Mucosa of rectum (tissue), 2 donors: ENCODE measurements at regions not wholly inside any gene's neighbourhood (a gene's known extent, or its start where the extent isn't known, plus 50 kb on each side); places are given as distances from the start of the nearest gene placed in this dataset.

Source experiments
- H3K27ac ChIP-seq, 2 donors: one replicate each; pipeline ENCODE4 v1.7.0; 2013; ENCODE audit warnings: inconsistent platforms in 2 of 2, low read depth in 2 of 2, low read length in 2 of 2
- H3K27me3 ChIP-seq, 2 donors: one replicate each; pipeline ENCODE4 v1.7.0; 2013; ENCODE audit warnings: low read length in 2 of 2; ENCODE audit not compliant: control insufficient read depth in 2 of 2, insufficient read depth in 2 of 2
- H3K36me3 ChIP-seq, 2 donors: one replicate each; pipeline ENCODE4 v1.7.0; 2013; ENCODE audit warnings: low read length in 2 of 2; ENCODE audit not compliant: control insufficient read depth in 2 of 2, insufficient read depth in 2 of 2
- H3K4me1 ChIP-seq, 2 donors: one replicate each; pipeline ENCODE4 v1.7.0; 2013; ENCODE audit warnings: low read length in 2 of 2, mild to moderate bottlenecking in 1 of 2; ENCODE audit not compliant: control insufficient read depth in 2 of 2, insufficient read depth in 2 of 2
- H3K4me3 ChIP-seq, 2 donors: one replicate each; pipeline ENCODE4 v1.7.0; 2013; ENCODE audit warnings: low read length in 2 of 2
- H3K9ac ChIP-seq, 2 donors: one replicate each; pipeline ENCODE4 v1.7.0; 2013; ENCODE audit warnings: low read length in 2 of 2, low read depth in 1 of 2, mild to moderate bottlenecking in 1 of 2
- H3K9me3 ChIP-seq, 2 donors: one replicate each; pipeline ENCODE4 v1.7.0; 2013; ENCODE audit warnings: low read length in 2 of 2; ENCODE audit not compliant: control insufficient read depth in 2 of 2
- donor health status: healthy.
- donor health status: Normal muscosa, but diverticular disease.

DNA sequence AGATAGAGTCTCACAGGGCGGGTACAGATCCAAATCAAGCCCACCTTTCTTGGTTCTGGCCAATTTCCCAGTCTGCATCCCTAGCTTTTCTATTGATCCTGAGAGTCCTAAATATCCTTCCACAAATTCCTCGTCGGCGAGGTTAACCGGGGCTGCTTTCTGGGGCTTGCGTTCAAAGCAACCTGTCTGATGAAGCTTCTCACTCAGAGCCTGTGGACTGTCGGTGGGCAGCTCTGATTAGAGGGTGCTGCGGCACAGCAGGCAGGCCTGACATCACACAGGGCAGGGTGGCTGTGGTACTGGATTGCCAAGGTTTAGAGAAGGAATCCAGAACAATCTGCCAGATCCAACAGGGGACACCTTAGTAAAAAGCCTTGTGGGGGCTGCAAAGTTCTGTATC lies 338.0 kb upstream of the ZMIZ1 start:
- H3K36me3 ChIP-seq = no peaks in the 10 kb centered on the region
- no peak overlapping the region for H3K9ac ChIP-seq
- no peaks in the 10 kb centered on the region for H3K27me3 ChIP-seq
- H3K4me1 ChIP-seq = no peaks in the 10 kb centered on the region
- no peak overlapping the region for H3K27ac ChIP-seq
- no peak overlapping the region for H3K4me3 ChIP-seq
- H3K9me3 ChIP-seq = no peaks in the 10 kb centered on the region

- Histone ChIP-seq H3K9me3 (no peaks in the 10 kb centered on the region), H3K27me3 (no peaks in the 10 kb centered on the region), H3K36me3 (no peaks in the 10 kb centered on the region), H3K4me3 (no peak overlapping the region), H3K27ac (no peak overlapping the region), H3K9ac (no peak overlapping the region), H3K4me1 (no peaks in the 10 kb centered on the region)
Measured at GRCh38 chr10:78731675-78732074, 337.1 kb upstream of the ZMIZ1 start.

GRCh38 chr10:78732381-78732780 lies 336.4 kb upstream of the ZMIZ1 start:
- H3K9me3 ChIP-seq = no peaks in the 10 kb centered on the region
- no peaks in the 10 kb centered on the region for H3K27me3 ChIP-seq
- no peaks in the 10 kb centered on the region for H3K36me3 ChIP-seq
- H3K4me1 ChIP-seq = no peaks in the 10 kb centered on the region
- H3K27ac ChIP-seq = no peak overlapping the region
- no peak overlapping the region for H3K9ac ChIP-seq
- H3K4me3 ChIP-seq = no peak overlapping the region

GRCh38 chr10:78736926-78737630 lies 331.7 kb upstream of the ZMIZ1 start:
- Histone ChIP-seq H3K4me1 (no peaks in the 10 kb centered on the region), H3K27me3 (no peaks in the 10 kb centered on the region), H3K4me3 (no peak overlapping the region), H3K9ac (no peak overlapping the region), H3K36me3 (no peaks in the 10 kb centered on the region), H3K27ac (no peak overlapping the region), H3K9me3 (no peaks in the 10 kb centered on the region)

- H3K27ac ChIP-seq = no peak overlapping the region
- H3K9ac ChIP-seq = no peak overlapping the region
- H3K27me3 ChIP-seq = no peaks in the 10 kb centered on the region
- no peaks in the 10 kb centered on the region for H3K36me3 ChIP-seq
- no peak overlapping the region for H3K4me3 ChIP-seq
- H3K9me3 ChIP-seq = no peaks in the 10 kb centered on the region
- peaks cover 1 to 7% of the 10 kb centered on the region in 2 donors for H3K4me1 ChIP-seq
Measured at GRCh38 chr10:78737883-78738856, 330.6 kb upstream of the ZMIZ1 start.

DNA sequence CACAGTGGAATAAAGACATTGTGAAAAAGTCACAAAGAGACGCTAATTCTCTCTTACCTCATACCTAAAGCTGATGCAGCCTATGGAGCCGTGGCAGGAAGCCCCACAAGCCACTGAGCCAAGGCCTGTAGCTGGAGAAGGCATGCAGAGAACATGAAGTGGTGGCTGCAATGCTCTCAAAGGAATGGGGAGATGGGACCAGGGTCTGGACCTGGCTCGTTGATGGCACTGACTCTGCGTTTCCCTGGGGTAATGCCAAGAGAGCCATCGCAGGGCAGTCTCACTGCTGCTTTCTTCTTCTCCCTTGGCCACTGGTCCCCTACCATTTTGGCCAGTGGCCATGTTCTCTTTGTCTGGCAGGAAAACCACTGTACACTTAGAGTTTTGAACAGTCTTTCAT lies 329.9 kb upstream of the ZMIZ1 start:
- no peaks in the 10 kb centered on the region for H3K27me3 ChIP-seq
- no peaks in the 10 kb centered on the region for H3K36me3 ChIP-seq
- H3K9ac ChIP-seq = no peak overlapping the region
- H3K9me3 ChIP-seq = no peaks in the 10 kb centered on the region
- H3K27ac ChIP-seq = no peak overlapping the region
- H3K4me1 ChIP-seq = peaks cover 5 to 10% of the 10 kb centered on the region in 2 donors
- H3K4me3 ChIP-seq = no peak overlapping the region

DNA sequence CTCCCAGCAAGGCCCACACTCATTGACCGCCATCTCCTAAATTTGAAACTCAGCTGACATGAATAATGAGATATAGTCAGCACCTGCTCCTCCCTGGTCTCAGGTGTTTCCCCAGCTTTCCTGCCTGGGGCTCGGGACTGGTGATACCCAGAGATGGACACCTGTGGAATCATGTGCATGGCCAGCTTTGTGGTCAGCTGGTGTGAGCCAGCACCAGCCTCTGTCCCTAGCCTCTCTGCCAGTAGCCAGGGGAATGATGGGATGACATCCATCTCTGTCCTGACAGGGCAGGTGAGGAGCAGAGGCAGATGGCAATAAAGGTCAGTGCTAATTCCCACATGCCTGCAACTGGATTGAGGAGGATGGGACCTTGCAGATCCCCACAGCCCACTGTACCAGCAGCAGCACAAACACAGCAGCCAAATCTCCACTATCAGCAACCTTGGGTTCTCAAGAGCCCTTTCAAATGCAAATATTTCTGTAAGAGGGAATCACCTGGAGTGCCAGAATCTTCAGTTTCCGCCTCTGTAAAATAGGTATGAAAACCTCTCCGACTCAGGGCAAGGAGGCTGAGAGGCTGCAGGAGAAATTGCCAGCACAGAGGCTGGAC lies 329.2 kb upstream of the ZMIZ1 start:
- Histone ChIP-seq H3K27me3 (no peaks in the 10 kb centered on the region), H3K27ac (no peak overlapping the region), H3K4me3 (no peak overlapping the region), H3K9me3 (no peaks in the 10 kb centered on the region), H3K4me1 (peaks cover 5 to 17% of the 10 kb centered on the region in 2 donors), H3K36me3 (no peaks in the 10 kb centered on the region), H3K9ac (no peak overlapping the region)

GRCh38 chr10:78740976-78741915 lies 327.5 kb upstream of the ZMIZ1 start:
- Histone ChIP-seq H3K36me3 (no peaks in the 10 kb centered on the region), H3K9me3 (no peaks in the 10 kb centered on the region), H3K27ac (no peak overlapping the region), H3K4me3 (no peak overlapping the region), H3K9ac (no peak overlapping the region), H3K27me3 (no peaks in the 10 kb centered on the region), H3K4me1 (peaks cover 7 to 24% of the 10 kb centered on the region in 2 donors)

- Histone ChIP-seq H3K27me3 (no peaks in the 10 kb centered on the region), H3K4me1 (peaks cover 7 to 24% of the 10 kb centered on the region in 2 donors), H3K9me3 (no peaks in the 10 kb centered on the region), H3K27ac (no peak overlapping the region), H3K36me3 (no peaks in the 10 kb centered on the region), H3K9ac (no peak overlapping the region), H3K4me3 (no peak overlapping the region)
Measured at GRCh38 chr10:78742406-78742729, 326.4 kb upstream of the ZMIZ1 start.
